ENCODE measurements at regions not wholly inside any gene's neighbourhood (a gene's known extent, or its start where the extent isn't known, plus 50 kb on each side); places are given as distances from the start of the nearest gene placed in this dataset.
"Not testable (repeated sequence)": the region's sequence is repeated elsewhere in the genome, so short reads cannot be mapped to it uniquely, and the experiment has no call there.

- DNase-seq, result no peak
These were observed 122.2 kb upstream of the GMNC start for GRCh38 chr3:190984502-190985244.

DNA sequence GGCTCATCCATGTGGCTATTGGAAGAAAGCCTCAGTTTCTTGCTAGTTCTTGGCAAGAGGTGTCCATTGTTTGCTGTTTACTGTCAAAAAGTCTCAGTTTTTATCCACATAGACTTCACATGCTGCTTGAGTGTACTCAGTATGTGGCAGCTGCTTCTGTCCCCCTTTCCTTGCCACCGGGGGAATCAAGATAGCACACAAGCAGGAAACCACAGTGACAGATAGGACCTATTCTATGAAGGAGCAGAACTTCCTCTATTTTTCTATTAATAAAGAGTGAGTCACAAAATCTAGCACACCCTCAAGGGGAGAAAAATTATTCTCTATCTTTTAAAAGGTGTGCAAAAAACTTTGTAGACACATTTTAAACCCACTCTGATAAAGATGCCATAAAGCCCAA lies 121.4 kb upstream of the GMNC start:
- DNase-seq, result no peak

DNA sequence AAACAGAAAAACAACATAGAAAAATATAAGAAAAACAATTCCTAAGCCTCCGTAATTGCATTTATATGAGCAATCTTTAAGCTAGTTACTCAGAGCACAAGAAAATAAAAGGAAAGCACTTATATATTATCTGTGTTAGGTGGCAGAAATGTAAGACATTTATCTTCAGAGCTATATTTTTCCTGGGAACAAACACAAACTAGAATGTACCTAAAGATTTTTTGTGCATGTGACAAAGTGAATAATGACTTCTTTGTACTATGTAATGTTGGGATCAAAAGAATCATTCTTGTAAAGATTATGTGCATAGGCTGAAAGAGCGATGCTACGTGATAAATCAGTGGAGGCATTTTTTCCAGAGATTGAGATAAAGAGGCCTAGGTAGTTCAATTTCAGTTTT lies 111.3 kb upstream of the GMNC start:
- DNase-seq, result no peak

DNA sequence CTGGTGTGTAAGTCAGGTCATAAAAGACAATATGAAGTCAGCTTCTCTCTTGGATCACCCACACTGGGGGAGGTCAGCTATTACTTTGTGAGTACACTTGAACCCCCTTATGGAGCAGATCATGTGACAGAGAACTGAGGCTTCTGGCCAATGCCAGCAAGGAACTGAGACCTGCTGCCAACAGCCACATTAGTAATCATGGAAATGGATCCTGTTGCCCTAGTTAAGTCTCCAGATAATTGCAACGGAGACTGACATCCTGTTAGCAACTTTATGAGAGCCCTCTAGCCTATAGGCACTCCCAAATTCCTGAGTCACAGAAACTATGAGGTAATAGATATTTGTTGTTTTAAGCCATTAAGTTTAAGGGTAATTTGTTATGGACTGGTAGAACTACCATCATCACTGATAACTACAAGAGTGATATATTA lies 110.4 kb upstream of the GMNC start:
- DNase-seq, result no peak

- DNase-seq, result no peak
These were observed 109.7 kb upstream of the GMNC start for GRCh38 chr3:190972196-190972595.

GRCh38 chr3:190970560-190970959 lies 108.1 kb upstream of the GMNC start:
- DNase-seq, result no peak

DNA sequence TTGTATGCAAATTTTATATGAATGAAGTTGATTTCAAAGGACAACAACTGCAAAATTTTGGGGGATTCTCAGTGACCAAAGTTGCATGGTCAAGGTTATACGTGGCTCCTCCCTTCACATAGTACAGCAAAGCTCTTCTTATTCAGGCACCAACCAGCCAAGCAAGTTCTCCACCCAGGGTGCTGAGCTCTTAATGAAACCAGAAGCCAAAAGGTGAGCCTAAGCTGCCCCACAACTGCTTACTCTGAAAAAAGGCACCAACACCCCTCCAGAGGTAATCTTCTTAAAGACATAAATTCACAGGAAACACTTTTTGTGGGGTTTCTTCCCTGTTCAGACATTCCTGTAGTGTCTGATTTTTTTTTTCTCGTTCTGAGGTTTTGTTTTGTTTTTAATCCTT lies 106.1 kb upstream of the GMNC start:
- DNase-seq, result no peak

GRCh38 chr3:190964931-190965330 lies 102.4 kb upstream of the GMNC start:
- not testable (repeated sequence) for DNase-seq

DNA sequence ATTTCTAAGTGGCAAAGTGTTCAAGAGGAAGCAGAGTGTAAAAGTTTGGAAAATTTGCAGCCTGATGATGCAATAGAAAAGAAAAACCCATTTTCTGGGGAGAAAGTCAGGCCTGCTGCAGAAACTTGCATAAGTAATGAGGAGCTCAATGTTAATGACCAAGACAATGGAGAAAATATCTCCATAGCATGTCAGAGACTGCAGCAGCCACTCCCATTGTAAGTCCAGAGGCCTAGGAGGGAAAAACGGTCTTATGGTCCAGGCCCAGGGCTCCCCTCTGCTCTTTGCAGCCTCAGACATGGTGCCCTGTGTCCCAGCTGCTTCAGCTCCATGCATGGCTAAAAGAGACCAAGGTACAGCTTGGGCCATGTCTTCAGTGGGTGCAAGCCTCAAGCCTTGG lies 96.6 kb upstream of the GMNC start:
- no peak for DNase-seq

DNA sequence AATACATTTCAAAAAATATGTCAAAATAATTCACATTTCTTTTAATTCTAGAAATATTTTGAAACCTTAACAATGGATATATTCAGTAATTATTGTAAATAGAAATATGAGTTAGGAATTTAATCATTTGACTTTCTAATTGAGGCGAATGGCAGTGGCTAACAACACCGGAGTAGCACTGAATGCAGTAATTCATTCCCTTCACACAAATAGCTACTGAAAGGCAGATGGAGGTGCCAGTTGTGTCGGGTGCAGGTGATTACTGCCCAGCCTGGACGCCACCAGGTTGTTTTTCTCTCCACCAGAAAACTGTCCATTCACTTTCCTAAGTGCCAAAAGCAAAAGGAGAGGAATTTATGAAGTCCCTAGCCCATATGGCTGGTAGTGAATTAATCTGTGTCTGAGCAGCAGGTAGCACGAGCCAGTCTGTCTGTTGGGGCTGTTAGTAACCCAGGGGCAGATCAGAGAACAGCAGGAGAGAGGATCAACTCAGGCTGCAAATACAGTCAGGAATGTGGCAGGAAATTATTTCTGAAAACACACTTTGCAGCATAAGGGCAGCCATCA lies 79.3 kb upstream of the GMNC start:
- no peak for DNase-seq

DNA sequence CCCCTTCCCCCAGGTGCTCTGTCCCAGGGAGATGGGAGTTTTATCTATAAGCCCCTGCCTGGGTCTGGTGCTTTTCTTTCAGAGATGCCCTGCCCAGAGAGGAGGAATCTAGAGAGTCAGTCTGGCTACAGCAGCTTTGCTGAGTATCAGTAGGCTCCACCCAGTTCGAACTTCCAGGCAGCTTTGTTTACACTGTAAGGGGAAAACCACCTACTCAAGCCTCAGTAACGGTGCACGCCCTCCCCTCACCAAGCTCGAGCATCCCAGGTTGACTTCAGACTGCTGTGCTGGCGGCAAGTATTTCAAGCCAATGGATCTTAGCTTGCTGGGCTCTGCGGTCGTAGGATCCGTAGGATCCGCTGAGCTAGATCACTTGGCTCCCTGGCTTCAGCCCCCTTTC lies 72.1 kb upstream of the GMNC start:
- not testable (repeated sequence) for DNase-seq

DNA sequence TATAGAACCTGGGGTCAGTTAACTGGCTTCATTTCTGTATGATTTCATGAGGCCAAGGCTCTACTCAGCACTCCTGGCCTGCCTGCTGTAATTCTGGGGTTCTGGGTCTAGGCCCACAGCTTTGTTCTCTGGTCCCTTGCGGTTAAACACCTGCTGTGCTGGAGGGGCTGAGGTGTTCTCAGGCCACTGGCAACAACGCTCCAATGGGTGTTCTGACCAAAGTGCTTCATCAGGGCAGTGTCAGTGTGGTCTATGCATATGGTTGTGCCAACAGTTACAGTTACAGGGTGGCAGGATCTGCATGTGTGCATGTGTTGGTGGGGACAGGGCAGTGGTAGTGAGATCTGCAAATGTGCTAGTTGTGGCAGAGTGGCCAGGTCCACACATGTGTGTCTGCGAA lies 64.1 kb upstream of the GMNC start:
- DNase-seq, result no peak

DNA sequence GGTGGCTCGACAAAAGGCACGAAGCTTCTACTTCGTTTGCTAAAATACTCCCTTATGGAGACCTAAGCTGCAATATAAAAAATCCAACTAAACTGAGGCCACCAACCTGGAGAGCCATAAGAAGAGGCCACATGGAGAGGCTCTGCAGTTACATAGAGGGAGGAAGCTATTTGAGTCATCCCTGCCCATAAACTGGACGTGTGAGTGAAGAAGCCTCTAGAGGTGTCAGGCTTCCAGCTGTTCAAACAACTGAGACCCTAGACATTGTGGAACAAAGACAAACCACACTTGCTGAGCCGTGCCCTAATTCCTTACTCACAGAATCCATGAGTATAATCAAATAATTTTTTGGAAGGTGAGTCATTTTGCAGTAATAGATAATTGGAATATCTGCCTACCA lies 50.2 kb upstream of the GMNC start:
- no peak for DNase-seq
